Stimulated activated CD4-positive, alpha-beta T cell treated with anti-CD3 and anti-CD28 coated beads, Interleukin-4, amount 100 ng/mL, for 48 hours (primary cell): ENCODE measurements at regions not wholly inside any gene's neighbourhood (a gene's known extent, or its start where the extent isn't known, plus 50 kb on each side); places are given as distances from the start of the nearest gene placed in this dataset.

Experiments used
- DNase-seq, 2 donors: peaks; one replicate each; pipeline ENCODE4 v3.0.0-alpha.2; 2020; ENCODE audit warnings: low read depth in 2 of 2

GRCh38 chr4:111652236-111652635 is 493.0 kb upstream of the FAM241A start:
- DNase-seq, result no peak

- DNase-seq, result no peak
These were observed 492.3 kb upstream of the FAM241A start for GRCh38 chr4:111652986-111653385.

GRCh38 chr4:111662496-111662895 is 482.8 kb upstream of the FAM241A start:
- DNase-seq, result no peak

GRCh38 chr4:111664308-111664945 is 480.8 kb upstream of the FAM241A start:
- DNase-seq, result no peak

GRCh38 chr4:111666826-111667360 is 478.4 kb upstream of the FAM241A start:
- no peak for DNase-seq

- DNase-seq, result no peak
These were observed 473.5 kb upstream of the FAM241A start for GRCh38 chr4:111671756-111672155.

- DNase-seq, result no peak
These were observed 469.5 kb upstream of the FAM241A start for GRCh38 chr4:111675746-111676145.

- no peak for DNase-seq
These were observed 468.7 kb upstream of the FAM241A start for GRCh38 chr4:111676533-111676932.

GRCh38 chr4:111678479-111678878 is 466.8 kb upstream of the FAM241A start:
- no peak for DNase-seq

GRCh38 chr4:111678908-111679307 is 466.3 kb upstream of the FAM241A start:
- DNase-seq, result no peak

GRCh38 chr4:111681270-111681669 is 464.0 kb upstream of the FAM241A start:
- DNase-seq, result no peak

- DNase-seq, result no peak
These were observed 463.5 kb upstream of the FAM241A start for GRCh38 chr4:111681751-111682150.

- no peak for DNase-seq
These were observed 460.0 kb upstream of the FAM241A start for GRCh38 chr4:111685205-111685604.

GRCh38 chr4:111689214-111689613 is 456.0 kb upstream of the FAM241A start:
- no peak for DNase-seq

- DNase-seq, result no peak
These were observed 455.5 kb upstream of the FAM241A start for GRCh38 chr4:111689731-111690130.

- DNase-seq, result no peak
These were observed 451.5 kb upstream of the FAM241A start for GRCh38 chr4:111693758-111694157.

GRCh38 chr4:111695677-111696076 is 449.6 kb upstream of the FAM241A start:
- no peak for DNase-seq

GRCh38 chr4:111696505-111696904 is 448.7 kb upstream of the FAM241A start:
- DNase-seq, result no peak

- DNase-seq, result no peak
These were observed 447.9 kb upstream of the FAM241A start for GRCh38 chr4:111697176-111697942.

GRCh38 chr4:111698361-111698760 is 446.9 kb upstream of the FAM241A start:
- DNase-seq, result no peak

GRCh38 chr4:111699165-111699564 is 446.1 kb upstream of the FAM241A start:
- no peak for DNase-seq

GRCh38 chr4:111701102-111701501 is 444.2 kb upstream of the FAM241A start:
- DNase-seq, result no peak

GRCh38 chr4:111707491-111707890 is 437.8 kb upstream of the FAM241A start:
- no peak for DNase-seq
